ENCODE measurements at regions not wholly inside any gene's neighbourhood (a gene's known extent, or its start where the extent isn't known, plus 50 kb on each side); places are given as distances from the start of the nearest gene placed in this dataset.
"Not testable (repeated sequence)": the region's sequence is repeated elsewhere in the genome, so short reads cannot be mapped to it uniquely, and the experiment has no call there.

DNA sequence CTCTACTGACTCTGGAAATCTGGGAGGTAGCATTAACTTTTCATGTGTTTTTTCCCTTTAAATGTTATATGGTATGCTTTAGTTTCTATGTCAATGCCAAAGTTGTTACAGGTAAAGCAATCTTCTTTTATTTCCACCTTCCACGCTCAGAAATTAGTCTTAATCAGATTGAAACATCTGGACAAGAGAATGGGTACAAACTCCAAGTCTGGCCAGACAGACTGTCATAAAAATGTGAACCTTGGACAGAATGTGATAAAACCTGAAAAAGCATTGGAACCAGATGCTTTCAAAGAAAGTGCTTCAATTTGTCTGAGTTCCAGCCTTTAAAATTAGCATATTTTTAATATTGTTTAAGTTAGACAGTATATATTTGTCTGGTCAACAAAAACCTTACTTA, 110.7 kb upstream of the P2RY1 start:
- no peak for DNase-seq

DNA sequence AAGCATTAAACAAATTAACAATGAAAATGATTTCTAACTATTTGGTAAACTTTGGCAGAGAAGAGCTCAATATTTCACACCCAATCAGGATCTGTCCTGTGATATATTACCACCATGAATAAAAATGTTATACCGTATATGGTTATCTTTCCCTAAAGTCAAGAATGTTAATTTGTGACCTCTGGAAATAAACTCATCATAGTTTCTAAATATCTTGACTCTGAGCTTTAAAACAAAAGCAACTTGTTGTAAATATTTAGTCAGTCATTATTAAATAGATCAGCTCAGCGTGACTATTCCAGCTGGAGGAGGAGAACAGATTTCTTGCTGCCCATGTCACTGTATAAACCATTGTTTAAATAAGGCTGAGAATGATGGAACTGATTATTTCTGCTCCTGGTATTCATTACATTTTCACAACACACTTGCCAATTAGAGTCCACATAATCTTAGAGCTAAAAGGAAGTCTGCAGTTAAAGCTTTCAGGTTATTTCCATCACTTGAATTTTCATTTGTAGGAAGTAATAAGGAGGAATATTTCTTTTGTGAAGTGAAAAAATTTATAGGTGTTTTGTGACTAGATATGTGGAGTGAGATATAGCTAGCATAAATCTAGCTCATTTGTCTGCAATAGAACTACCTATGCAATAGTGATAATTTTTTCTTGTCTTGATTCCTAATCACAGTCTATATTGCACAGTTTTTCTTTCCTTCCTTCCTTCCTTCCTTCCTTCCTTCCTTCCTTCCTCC, 106.5 kb upstream of the P2RY1 start:
- no peak for DNase-seq

DNA sequence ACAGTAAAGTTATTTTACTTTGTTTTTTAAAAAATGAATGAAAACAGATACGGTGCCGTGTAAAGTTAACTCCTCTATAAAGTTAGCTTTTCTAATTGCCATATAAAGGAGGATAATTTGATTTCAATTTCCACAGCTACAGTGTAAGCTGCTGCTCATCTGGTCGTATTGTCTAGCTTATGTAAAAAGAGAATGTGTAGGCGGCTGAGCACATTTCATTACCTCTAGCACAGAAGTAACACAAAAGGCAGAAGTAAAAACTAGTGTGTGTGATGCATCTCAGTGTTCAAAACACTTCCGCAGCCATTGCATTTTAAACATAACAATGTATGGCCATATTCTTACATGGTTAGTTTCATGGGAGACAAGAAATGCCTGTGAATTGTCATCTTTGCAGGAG, 105.0 kb upstream of the P2RY1 start:
- DNase-seq, result no peak

DNA sequence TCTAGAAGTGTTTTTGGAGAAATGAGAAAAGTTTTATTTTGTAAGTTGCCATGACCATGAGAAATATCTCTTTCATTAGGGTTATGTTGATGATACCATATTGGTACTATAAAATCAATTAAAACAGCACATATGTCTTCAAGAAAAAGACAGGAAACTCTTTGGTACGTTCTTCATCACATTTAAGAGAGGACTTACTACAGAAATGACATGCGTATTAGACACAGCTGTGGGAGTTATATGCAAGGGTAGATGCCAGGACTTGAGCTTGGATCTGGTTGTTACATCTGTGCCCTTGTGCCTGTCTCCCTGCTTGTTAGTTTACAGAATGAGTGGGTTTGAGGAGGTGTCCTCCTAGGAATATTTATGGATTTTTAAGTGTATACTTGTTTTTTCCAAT, 103.4 kb upstream of the P2RY1 start:
- DNase-seq, result no peak

DNA sequence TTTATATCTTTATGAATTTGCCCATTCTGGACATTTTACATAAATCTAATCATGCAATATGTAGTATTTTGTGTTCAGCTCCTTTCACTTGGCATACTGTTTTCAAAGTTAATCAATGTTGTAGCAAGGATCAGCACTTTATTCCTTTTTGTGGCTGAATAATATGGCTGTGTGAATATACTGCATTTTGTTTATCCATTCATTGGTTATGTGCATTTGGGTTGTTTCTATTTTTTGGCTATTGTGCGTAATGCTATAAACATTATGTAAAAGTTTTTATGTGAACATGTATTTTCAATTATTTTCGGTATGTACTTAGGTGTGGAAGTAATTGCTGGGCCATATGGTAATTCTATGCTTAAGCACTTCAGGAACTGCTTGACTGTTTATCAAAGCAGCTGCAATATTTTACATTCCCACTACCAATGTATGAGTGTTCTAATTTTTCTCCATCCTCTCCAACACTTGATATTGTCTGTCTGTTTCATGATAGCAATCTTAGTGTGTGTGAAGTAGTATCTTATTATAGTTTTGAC, 101.3 kb upstream of the P2RY1 start:
- DNase-seq, result no peak

DNA sequence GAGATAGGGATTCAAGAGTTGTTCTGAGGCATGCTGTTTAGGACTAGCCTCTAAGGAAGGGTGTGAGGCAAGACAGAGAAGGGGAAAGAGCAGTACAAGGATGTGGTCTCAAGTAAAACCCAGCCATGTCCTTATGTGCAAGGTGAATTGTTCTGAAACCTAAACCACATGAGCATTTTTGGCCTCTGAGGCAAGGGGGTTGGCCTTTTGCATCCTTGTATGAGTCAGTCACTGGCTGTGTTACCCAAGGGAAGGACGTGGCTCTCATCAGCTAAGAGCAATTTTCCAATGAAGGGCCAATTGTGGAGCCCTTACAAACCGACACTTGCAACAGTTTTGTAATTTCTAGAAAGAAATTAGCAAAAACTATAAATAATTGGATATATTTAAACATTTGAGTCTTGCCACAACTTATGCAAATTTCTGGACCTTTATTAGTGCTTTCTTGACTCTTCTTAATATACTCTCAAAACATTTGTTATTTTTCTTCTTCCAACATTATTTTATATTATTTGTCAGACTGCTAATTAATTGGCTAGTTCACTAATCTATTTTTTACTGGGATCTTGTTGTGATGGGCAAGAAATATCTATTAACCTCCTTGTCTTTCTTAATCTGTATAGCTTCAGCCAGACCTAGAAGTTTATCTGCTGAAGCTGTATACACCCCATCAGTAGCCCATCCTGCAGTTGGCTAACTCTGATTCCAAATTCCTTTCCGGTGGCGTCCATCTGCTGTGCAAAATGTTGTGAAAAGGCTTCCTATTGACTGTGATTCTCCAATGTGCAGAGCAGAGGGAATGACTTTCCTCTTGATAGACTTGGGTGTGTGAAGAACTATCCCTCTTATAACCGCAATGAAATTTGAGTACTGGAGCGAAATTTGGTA, 97.7 kb upstream of the P2RY1 start:
- no peak for DNase-seq

DNA sequence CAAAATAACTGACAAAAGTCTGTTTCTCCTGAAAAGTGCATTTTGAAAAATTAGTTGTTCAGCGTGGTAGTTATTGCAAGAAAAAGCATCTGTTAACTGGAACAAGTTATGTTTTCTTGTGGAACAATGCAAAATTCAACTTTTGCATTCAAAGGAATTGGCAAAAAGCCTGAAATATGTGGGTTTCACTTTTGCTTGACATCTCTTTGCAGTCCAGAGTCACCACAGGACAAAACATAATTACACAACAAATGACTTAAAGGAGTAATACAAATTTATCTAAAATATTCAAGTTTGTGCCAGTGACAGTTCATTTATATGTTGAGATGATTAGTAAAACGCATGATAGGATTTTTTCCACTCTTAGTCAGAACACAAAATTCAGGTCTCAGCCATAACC, 96.3 kb upstream of the P2RY1 start:
- no peak for DNase-seq

DNA sequence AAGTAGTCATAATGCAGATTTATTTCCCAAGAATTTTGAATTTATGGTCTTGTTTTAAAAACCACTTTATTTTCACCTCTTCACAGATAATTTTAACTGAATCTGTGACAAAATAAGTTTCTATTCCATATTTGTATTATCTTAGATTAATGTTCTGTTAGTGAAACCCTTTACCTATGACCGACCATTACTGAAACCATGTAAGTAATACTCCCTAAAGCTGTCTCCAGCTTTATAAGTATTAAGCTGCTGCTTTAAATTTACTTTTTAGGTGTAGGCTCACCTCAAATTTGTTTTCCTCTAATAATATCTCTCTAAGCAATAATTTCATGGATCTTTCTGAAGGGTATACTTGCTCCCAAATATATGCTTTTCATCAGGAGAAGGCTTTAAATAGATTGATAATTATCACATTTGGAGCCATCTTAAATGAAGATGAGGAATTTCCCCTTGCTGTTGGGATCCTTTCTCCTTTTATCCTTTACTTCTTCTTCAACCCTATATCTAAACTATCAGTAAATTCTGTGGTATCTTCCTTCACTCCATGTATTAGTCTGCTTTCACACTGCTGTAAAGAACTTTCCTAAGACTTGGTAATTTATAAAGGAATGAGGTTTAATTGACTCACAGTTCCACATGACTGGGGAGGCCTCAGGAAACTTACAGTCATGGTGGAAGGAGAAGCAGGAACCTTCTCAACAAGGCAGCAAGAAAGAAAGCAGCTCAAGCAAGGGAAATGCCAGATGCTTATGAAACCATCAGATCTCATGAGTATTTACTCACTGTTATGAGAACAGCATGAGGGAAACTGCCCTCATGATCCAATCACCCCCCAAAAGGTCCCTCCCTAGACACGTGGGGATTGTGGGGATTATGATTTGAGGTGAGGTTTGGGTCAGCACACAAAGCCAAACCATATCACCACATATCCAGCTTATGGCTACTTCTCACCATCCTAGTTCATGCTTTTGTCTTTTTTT, 92.3 kb upstream of the P2RY1 start:
- DNase-seq, result no peak

DNA sequence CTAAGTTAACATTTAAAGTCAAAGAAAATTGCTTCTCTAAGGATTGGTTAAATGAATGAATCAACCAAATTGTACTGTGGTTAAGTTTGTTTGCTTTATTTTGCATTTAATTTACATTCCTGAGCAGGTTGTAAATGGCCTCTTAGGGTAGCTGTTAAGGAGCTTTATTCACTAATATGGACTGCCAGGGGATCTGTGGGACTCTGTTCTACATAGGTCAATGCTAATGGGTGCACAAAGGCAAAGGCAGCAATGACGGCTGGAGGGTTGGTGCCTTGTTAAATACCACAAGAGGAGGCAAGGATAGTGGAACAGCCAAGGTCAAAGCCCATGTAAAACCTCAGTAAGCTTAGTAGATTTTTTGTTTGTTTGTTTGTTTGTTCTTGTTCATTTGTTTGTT, 89.3 kb upstream of the P2RY1 start:
- DNase-seq, result no peak

DNA sequence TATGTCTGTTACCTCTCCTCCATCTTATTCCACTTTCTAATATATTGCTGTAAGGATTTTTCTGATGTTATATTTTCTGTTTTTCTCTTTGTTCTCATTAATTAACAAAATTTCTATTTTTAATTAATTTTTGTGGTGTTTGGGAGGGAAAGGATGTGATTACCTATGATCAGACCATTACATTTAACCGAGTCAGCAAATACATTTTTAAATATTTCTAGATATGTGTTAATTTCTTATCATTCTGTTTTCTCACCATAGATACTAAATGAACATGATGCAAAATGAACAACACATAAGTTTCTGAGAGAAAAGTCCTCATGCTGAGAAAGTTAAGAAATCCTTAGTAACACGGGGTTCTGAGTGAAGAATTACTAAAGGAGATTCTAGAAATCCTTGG, 80.6 kb upstream of the P2RY1 start:
- DNase-seq, result no peak

DNA sequence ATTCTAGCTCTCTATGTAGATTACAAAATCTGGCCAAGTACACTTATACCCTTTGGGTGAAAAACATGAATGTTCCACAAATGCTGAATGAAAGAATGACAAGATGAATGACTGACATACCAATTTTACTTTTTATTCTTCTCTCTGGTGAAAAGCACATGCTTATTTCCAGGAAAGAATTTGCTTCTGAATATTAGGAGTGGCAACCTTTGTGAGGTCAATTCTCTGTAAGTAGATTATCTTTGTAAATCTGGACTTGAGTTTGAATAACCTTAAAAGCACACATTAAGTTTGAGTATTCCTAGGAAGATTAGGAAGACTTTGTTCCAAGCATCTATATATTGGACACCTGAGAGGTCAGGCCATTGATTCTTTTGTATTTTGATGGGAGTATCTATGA, 78.1 kb upstream of the P2RY1 start:
- no peak for DNase-seq

DNA sequence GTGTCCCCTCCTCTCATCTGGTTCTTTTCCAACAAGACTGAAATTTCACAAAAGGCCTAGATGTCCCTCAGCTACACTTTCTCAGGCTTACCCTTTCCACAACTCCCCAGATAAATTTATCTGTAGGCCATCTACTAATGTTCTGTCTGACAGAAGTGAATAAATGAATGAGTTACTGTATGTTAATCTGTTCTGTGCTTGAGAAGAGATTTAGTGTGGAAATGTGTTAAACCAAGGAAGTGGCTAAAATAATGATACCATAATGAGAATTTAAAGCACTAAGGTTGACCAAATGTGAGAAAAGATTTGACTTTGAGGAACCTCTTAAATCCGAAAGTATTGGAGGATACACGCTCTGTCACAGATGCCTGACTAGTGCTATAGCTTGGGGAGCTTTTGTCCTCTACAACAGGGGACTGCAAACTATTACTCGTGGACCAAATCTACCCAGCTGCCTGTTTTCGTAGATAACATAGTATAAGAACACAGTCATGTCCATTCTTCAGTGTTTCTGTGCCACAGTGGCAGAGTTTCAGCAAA, 74.8 kb upstream of the P2RY1 start:
- no peak for DNase-seq

DNA sequence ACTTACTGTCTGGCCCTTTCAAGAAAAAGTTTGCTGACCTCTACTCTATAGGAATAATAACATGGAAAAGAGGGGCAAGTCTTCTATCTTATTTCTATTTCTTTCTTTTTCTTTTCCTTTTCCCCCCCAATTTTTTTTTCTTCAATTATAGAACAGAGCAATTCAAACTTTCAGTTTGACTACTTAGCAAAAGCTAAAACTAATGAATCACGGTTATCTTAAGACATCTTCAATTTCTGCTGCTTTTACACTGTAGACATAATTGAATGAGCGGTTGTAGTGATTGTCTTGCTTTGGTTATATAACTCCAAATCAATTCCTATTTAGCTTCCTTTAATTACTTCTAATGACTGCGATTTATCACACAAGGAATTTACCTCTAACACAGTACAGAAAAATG, 74.3 kb upstream of the P2RY1 start:
- no peak for DNase-seq

DNA sequence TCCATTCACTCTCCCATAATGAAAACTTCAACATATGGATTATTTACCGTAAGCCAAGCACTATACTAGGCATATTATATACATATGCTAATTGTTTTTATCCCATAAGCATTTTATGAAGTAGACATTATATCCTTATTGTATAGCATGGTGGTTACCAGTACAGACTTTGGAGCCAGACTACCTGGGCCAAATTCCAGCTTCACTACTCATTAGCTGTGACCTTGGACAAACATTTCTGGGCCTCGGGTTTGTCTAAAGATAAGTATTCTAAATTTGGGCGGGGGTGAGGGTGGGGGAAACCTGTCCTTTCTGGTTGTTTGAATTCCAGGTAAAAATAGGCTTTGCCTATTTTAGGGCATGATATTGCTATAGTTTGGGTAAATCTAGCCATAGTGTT, 66.5 kb upstream of the P2RY1 start:
- DNase-seq, result no peak

DNA sequence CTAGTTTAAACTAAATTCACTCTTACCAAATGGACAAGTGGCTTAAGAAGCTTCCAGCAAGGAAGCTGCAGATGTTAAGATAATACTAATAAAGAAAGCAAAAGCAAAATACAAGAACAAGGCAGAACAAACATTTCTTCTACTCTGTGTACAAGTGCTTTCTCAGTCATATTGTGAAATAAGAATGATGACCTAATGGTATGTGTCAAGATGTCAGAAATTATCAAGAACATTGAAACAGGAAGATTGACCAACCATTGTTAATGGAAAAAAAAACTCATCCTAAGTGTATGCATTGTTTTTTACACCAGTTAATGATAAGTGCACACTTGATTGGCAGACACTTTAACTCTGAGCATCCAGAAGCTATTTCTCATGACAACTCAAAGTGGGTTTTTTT, 65.4 kb upstream of the P2RY1 start:
- no peak for DNase-seq

DNA sequence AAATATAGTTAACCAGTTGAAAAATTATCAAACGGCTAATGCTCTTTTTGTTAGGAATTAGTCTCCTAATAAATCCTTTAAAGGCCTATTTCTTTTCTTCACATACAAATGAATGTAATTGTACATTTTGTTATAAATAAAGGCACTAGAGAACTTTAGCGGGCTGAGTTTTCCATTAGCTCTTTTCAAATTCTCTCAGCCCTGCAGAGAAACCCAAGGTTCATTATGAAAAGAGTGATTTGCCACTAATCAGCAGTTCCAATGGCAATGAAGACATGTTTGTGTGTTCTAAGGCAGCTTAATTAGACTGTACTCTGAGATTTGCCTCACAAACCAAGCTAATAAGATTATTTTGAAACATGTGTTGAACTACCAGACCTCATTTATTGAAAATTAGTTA, 64.6 kb upstream of the P2RY1 start:
- DNase-seq, result no peak

DNA sequence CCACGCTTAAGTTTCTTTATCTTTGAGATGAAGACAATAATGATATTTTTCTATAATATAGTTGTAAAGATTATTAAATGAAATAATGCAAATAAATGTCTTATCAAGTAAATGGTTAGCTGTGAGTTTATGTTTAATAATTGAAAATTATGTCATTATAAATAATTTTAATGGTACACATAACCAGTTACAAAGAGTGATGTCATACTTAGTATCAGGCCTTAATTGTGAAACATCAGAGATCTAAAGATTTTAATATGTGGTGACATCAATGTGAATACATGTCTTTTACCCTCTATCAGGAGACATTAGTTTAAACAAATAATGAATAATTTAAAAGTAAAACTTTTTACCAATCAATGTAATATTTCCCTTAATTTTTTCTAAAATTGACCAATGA, 63.8 kb upstream of the P2RY1 start:
- DNase-seq, result no peak

DNA sequence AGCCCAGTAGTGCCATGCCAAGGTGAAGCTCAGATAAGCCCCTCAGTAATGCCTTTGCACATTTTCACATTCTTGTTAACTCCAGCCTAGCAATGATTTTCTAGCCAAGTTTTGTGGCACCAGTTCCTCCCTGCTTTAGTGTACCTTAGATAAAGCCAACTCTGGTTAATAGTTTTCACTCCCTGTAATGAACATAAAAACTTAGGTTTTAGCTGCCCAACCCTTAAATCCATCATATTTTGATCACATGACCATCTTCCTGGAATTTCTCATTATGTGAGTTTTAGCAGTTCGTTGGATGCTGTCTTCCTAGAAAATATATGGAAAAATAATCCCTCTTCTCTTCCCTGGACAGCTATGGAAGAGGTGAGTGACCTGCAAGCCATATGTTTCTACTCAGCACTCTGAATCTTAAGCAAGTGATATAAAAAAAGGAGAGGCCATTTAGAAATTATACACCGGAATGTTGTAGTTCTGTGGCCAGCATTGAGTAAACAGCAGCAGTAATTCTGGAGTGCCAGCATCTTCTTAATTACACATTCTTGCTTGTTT, 62.2 kb upstream of the P2RY1 start:
- DNase-seq, result no peak

DNA sequence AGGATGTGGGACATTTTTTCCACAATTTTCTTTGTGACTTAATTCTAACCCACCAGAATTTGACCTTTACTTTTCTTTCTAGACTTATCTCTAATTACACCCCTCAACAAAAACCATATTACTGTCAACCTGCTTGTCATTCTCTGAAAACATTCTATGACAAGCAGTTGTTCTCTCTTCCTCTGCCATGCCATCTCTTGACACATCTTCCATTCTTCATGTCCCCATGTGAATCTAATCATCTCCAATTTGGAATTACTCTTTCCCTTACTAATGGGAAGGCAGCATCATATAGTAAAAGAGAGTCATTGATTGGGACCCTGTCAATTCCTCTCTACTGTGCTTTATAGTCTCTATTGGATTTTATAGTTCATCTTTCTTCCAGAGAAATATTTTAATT, 61.3 kb upstream of the P2RY1 start:
- DNase-seq, result no peak

DNA sequence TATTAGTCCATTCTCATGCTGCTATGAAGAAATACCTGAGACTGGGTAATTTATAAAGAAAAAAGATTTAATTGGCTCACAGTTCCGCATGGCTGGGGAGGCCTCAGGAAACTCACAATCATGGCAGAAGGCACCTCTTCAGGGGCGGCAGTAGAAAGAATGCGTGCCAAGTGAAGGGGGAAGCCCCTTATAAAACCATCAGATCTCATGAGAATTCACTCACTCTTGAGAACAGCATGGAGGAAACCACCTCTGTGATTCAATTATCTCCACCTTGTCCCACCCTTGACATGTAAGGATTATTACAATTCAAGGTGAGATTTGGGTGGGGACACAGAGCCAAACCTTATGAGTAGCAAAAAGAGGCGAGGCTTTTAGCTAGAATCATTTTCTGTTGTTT, 60.7 kb upstream of the P2RY1 start:
- DNase-seq, result not testable (repeated sequence)

DNA sequence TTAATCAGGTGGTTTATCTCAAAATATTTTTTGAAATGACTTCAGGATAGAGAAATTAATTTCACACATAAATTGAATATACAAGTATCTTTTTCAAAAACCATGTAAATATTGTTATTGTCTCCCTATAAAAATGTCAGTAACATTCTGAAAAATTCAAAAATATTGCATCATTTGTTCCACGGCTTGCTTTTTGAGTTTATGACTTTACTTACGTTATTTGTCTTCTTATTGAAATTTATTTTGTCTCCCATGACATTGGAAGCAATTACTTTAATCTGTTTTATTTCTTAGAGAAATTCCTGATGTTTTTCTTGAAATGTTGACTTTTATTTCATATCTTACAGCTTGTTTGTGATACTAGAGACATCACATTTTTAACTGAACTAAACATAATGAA, 56.9 kb upstream of the P2RY1 start:
- DNase-seq, result no peak

DNA sequence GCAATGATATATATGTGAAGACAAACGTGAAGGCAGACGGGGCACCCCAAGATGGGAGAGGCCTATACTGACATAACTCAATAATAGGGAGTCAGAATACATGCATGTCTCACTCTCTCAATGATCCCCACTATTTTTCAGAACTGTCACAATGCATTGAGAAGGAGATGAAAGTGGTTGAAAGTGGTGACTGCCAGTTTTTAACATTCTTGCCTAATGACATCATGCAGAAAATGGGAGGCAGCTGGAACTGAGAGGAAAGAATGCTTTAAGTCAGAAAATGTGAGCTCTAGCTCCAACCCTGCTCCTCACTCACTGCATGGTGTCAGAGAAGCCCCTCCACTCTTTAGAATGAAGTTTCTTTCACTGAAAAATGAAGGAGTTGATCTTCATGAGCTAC, 55.3 kb upstream of the P2RY1 start:
- no peak for DNase-seq
